ENCODE measurements at regions not wholly inside any gene's neighbourhood (a gene's known extent, or its start where the extent isn't known, plus 50 kb on each side); places are given as distances from the start of the nearest gene placed in this dataset.

DNA sequence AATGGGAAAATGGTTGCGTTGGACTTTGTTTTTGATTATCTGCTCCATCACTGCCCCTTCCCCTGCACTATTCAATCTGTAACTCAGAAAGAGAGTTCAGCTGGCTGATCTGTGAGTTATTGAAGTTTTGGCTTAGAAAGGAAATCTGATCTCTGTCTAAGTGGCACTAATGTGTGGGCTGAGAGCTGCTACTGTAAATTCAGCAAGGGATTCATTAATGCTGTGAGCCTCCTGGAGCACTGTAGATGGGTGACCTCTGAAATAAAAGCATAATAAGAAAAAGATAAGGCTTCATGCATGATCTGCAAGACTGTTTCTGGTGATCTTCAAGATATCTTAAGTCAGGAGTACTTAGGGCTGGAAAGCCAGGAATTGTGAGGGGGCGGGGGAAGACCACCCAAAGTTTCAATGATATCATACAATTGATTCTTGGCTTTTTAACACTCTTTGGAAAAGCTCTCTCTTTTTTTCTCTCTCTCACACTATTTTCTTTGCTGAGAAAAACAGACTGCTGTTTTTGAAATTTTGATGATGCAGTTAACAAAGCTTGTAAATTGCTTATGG lies 101.1 kb downstream of the C12orf75 start:
- Mint-ChIP-seq H3K27me3 (ENCODE audit: low read depth in 2 of 2) (peaks cover 8 to 12% of the 10 kb centered on the region in 2 donors), H3K27ac (no peak overlapping the region), H3K36me3 (no peaks in the 10 kb centered on the region), H3K4me1 (peaks cover 12% of the 10 kb centered on the region in 2 donors), H3K9me3 (no peaks in the 10 kb centered on the region), H3K4me3 (no peak overlapping the region)
- H3K9me3 ChIP-seq (ENCODE audit: control insufficient read depth, insufficient read depth, low read length), result no peaks in the 10 kb centered on the region
- no peak overlapping the region for H3K4me3 ChIP-seq (ENCODE audit: low read length)
- no peaks in the 10 kb centered on the region for H3K36me3 ChIP-seq (ENCODE audit: control insufficient read depth, insufficient read depth, low read length)
- no peak overlapping the region for H3K27ac ChIP-seq (ENCODE audit: low read length)
- ATAC-seq (no peak), DNase-seq (no peak)
- WGBS (ENCODE audit: insufficient coverage), result 91% methylated on average over 1 of the region's 2 CpGs
- H3K27me3 ChIP-seq (ENCODE audit: control insufficient read depth, insufficient read depth, low read length), result no peaks in the 10 kb centered on the region
- TF ChIP-seq, protein P1, sequence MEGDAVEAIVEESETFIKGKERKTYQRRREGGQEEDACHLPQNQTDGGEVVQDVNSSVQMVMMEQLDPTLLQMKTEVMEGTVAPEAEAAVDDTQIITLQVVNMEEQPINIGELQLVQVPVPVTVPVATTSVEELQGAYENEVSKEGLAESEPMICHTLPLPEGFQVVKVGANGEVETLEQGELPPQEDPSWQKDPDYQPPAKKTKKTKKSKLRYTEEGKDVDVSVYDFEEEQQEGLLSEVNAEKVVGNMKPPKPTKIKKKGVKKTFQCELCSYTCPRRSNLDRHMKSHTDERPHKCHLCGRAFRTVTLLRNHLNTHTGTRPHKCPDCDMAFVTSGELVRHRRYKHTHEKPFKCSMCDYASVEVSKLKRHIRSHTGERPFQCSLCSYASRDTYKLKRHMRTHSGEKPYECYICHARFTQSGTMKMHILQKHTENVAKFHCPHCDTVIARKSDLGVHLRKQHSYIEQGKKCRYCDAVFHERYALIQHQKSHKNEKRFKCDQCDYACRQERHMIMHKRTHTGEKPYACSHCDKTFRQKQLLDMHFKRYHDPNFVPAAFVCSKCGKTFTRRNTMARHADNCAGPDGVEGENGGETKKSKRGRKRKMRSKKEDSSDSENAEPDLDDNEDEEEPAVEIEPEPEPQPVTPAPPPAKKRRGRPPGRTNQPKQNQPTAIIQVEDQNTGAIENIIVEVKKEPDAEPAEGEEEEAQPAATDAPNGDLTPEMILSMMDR (IDR thresholded peaks at IDR 0.05), result no peak
- no peaks in the 10 kb centered on the region for H3K4me1 ChIP-seq (ENCODE audit: control insufficient read depth, insufficient read depth, low read length)
- intact Hi-C loops (cut with micrococcal nuclease), result no loop called here

DNA sequence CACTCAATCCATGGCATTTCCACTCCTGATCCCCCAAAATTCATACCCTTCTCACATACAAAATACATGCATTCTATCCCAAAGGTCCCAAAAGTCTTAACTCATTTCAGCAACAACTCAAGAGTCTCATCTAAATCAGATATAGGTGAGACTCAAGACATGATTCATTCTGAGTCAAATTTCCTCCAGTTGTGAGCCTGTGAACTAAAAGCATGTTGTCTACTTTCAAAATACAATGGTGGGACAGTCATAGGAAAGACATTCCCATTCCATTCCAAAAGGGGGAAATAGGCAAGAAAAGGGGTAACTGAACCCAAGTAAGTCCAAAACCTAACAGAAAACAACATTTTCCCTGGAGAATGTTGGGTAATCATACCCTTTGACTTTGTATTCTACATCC lies 103.3 kb downstream of the C12orf75 start:
- H3K9me3 ChIP-seq (ENCODE audit: control insufficient read depth, insufficient read depth, low read length), result no peaks in the 10 kb centered on the region
- H3K27me3 Mint-ChIP-seq (ENCODE audit: low read depth in 2 of 2), result peaks cover 8 to 12% of the 10 kb centered on the region in 2 donors
- DNase-seq (no peak), ATAC-seq (no peak)
- no peaks in the 10 kb centered on the region for H3K36me3 ChIP-seq (ENCODE audit: control insufficient read depth, insufficient read depth, low read length)
- H3K27ac ChIP-seq (ENCODE audit: low read length), result no peak overlapping the region
- intact Hi-C loops (cut with micrococcal nuclease), result no loop called here
- H3K36me3 Mint-ChIP-seq, result no peaks in the 10 kb centered on the region
- no peak overlapping the region for H3K27ac Mint-ChIP-seq
- no peaks in the 10 kb centered on the region for H3K4me1 ChIP-seq (ENCODE audit: control insufficient read depth, insufficient read depth, low read length)
- no peak overlapping the region for H3K4me3 Mint-ChIP-seq
- no peaks in the 10 kb centered on the region for H3K27me3 ChIP-seq (ENCODE audit: control insufficient read depth, insufficient read depth, low read length)
- TF ChIP-seq, protein P1 (IDR thresholded peaks at IDR 0.05), result no peak
- H3K4me3 ChIP-seq (ENCODE audit: low read length), result no peak overlapping the region
- no peaks in the 10 kb centered on the region for H3K9me3 Mint-ChIP-seq
- no peaks in the 10 kb centered on the region for H3K4me1 Mint-ChIP-seq

DNA sequence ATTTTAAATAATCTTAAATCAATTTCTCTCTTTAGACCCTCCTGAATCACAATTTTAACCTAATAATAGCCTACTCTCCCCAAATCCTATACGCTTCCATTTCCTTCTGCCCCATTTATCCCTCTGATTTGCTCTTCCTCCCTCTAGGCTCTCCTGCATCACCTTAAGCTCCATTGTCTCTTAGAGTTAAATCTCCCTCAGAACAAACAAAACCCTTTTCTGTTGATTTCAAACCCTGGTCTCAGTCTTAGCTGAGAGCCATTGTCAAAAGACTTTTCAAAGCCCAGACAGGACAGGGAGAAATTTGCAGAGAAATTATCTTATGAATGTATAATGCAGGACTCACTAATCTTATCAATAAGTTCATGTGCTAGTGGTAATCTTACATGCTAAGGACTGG lies 106.1 kb downstream of the C12orf75 start:
- DNase-seq, result no peak
- H3K27me3 ChIP-seq (ENCODE audit: control insufficient read depth, insufficient read depth, low read length), result no peaks in the 10 kb centered on the region
- Mint-ChIP-seq H3K4me3 (no peak overlapping the region), H3K9me3 (peaks cover 0 to 2% of the 10 kb centered on the region in 2 donors), H3K27me3 (ENCODE audit: low read depth in 2 of 2) (peaks cover 12 to 15% of the 10 kb centered on the region in 2 donors), H3K4me1 (no peaks in the 10 kb centered on the region), H3K36me3 (no peaks in the 10 kb centered on the region), H3K27ac (no peak overlapping the region)
- H3K36me3 ChIP-seq (ENCODE audit: control insufficient read depth, insufficient read depth, low read length), result no peaks in the 10 kb centered on the region
- no peak overlapping the region for H3K27ac ChIP-seq (ENCODE audit: low read length)
- intact Hi-C loops (cut with micrococcal nuclease), result no loop called here
- no peak overlapping the region for H3K4me3 ChIP-seq (ENCODE audit: low read length)
- no peaks in the 10 kb centered on the region for H3K9me3 ChIP-seq (ENCODE audit: control insufficient read depth, insufficient read depth, low read length)
- WGBS (ENCODE audit: insufficient coverage), result 96% methylated on average over 1 of the region's 1 CpG
- H3K4me1 ChIP-seq (ENCODE audit: control insufficient read depth, insufficient read depth, low read length), result no peaks in the 10 kb centered on the region
- ATAC-seq, result no peak
- TF ChIP-seq, protein P1 (IDR thresholded peaks at IDR 0.05), result no peak

DNA sequence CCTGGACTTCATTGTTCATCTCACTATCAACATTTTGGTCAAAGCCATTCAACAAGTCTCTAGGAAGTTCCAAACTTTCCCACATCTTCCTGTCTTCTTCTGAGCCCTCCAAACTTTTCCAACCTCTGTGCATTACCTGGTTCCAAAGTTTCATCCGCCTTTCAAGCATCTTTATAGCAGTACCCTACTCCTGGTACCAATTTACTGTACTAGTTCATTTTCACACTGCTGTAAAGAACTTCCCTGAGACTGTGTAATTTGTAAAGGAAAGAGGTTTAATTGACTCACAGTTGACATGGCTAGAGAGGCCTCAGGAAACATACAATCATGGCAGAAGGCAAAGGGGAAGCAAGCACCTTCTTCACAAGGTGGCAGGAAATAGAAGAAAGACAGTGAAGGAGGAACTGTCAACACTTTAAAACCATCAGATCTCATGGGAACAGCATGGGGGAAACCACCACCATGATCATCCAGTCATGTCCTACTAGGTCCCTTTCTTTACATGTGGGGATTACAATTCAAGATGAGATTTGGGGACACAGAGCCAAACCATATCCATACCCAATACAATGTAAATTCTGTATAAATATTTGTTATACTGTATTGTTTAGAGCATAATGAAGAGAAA lies 109.7 kb downstream of the C12orf75 start:
- no peak for ATAC-seq
- no peak overlapping the region for H3K4me3 Mint-ChIP-seq
- Histone ChIP-seq H3K36me3 (ENCODE audit: control insufficient read depth, insufficient read depth, low read length) (no peaks in the 10 kb centered on the region), H3K4me1 (ENCODE audit: control insufficient read depth, insufficient read depth, low read length) (no peaks in the 10 kb centered on the region), H3K4me3 (ENCODE audit: low read length) (no peak overlapping the region), H3K27ac (ENCODE audit: low read length) (no peak overlapping the region), H3K9me3 (ENCODE audit: control insufficient read depth, insufficient read depth, low read length) (no peaks in the 10 kb centered on the region), H3K27me3 (ENCODE audit: control insufficient read depth, insufficient read depth, low read length) (peaks cover 2% of the 10 kb centered on the region)
- peaks cover 21 to 29% of the 10 kb centered on the region in 2 donors for H3K27me3 Mint-ChIP-seq (ENCODE audit: low read depth in 2 of 2)
- no peak for DNase-seq
- intact Hi-C loops (cut with micrococcal nuclease), result no loop called here
- no peaks in the 10 kb centered on the region for H3K4me1 Mint-ChIP-seq
- H3K36me3 Mint-ChIP-seq, result no peaks in the 10 kb centered on the region
- no peak overlapping the region for H3K27ac Mint-ChIP-seq
- peaks cover 0 to 2% of the 10 kb centered on the region in 2 donors for H3K9me3 Mint-ChIP-seq
- WGBS (ENCODE audit: insufficient coverage), result 100% methylated on average over 1 of the region's 1 CpG
- TF ChIP-seq, protein P1 (IDR thresholded peaks at IDR 0.05), result no peak

Measured in natural killer cell (primary cell).